ENCODE measurements at regions not wholly inside any gene's neighbourhood (a gene's known extent, or its start where the extent isn't known, plus 50 kb on each side); places are given as distances from the start of the nearest gene placed in this dataset.

- Histone ChIP-seq H3K4me3 (ENCODE audit: low read length) (no peak overlapping the region), H3K27ac (ENCODE audit: low read length) (no peak overlapping the region), H3K9me3 (ENCODE audit: control insufficient read depth, insufficient read depth, low read length) (no peaks in the 10 kb centered on the region), H3K4me1 (ENCODE audit: control insufficient read depth, insufficient read depth, low read length) (no peaks in the 10 kb centered on the region), H3K27me3 (ENCODE audit: control insufficient read depth, insufficient read depth, low read length) (no peaks in the 10 kb centered on the region), H3K36me3 (ENCODE audit: control insufficient read depth, insufficient read depth, low read length) (no peaks in the 10 kb centered on the region)
- intact Hi-C loops (cut with micrococcal nuclease): no loop called here
- no peak overlapping the region for H3K27ac Mint-ChIP-seq
- no peak overlapping the region for H3K4me3 Mint-ChIP-seq
- DNase-seq (no peak), ATAC-seq (no peak)
- H3K36me3 Mint-ChIP-seq: no peaks in the 10 kb centered on the region
- H3K4me1 Mint-ChIP-seq: no peaks in the 10 kb centered on the region
- H3K9me3 Mint-ChIP-seq: peaks cover 0 to 2% of the 10 kb centered on the region in 2 donors
- TF ChIP-seq, protein P1, sequence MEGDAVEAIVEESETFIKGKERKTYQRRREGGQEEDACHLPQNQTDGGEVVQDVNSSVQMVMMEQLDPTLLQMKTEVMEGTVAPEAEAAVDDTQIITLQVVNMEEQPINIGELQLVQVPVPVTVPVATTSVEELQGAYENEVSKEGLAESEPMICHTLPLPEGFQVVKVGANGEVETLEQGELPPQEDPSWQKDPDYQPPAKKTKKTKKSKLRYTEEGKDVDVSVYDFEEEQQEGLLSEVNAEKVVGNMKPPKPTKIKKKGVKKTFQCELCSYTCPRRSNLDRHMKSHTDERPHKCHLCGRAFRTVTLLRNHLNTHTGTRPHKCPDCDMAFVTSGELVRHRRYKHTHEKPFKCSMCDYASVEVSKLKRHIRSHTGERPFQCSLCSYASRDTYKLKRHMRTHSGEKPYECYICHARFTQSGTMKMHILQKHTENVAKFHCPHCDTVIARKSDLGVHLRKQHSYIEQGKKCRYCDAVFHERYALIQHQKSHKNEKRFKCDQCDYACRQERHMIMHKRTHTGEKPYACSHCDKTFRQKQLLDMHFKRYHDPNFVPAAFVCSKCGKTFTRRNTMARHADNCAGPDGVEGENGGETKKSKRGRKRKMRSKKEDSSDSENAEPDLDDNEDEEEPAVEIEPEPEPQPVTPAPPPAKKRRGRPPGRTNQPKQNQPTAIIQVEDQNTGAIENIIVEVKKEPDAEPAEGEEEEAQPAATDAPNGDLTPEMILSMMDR (IDR thresholded peaks at IDR 0.05): no peak
- WGBS (ENCODE audit: insufficient coverage): 76% methylated on average over 3 of the region's 4 CpGs
- H3K27me3 Mint-ChIP-seq (ENCODE audit: low read depth in 2 of 2): peaks cover 0 to 9% of the 10 kb centered on the region in 2 donors
These were observed 154.4 kb downstream of the TLR4 start for GRCh38 chr9:117858561-117858960.

- Mint-ChIP-seq H3K36me3 (no peaks in the 10 kb centered on the region), H3K4me1 (no peaks in the 10 kb centered on the region), H3K27me3 (ENCODE audit: low read depth in 2 of 2) (peaks cover 14 to 18% of the 10 kb centered on the region in 2 donors), H3K9me3 (no peaks in the 10 kb centered on the region), H3K27ac (no peak overlapping the region), H3K4me3 (no peak overlapping the region)
- intact Hi-C loops (cut with micrococcal nuclease): no loop called here
- WGBS (ENCODE audit: insufficient coverage): 96% methylated on average over 1 of the region's 1 CpG
- no peak overlapping the region for H3K27ac ChIP-seq (ENCODE audit: low read length)
- H3K4me3 ChIP-seq (ENCODE audit: low read length): no peak overlapping the region
- H3K27me3 ChIP-seq (ENCODE audit: control insufficient read depth, insufficient read depth, low read length): peaks cover 8% of the 10 kb centered on the region
- no peaks in the 10 kb centered on the region for H3K9me3 ChIP-seq (ENCODE audit: control insufficient read depth, insufficient read depth, low read length)
- no peaks in the 10 kb centered on the region for H3K36me3 ChIP-seq (ENCODE audit: control insufficient read depth, insufficient read depth, low read length)
- H3K4me1 ChIP-seq (ENCODE audit: control insufficient read depth, insufficient read depth, low read length): no peaks in the 10 kb centered on the region
- ATAC-seq: no peak
- TF ChIP-seq, protein P1 (IDR thresholded peaks at IDR 0.05): no peak
- no peak for DNase-seq
These were observed 156.6 kb downstream of the TLR4 start for GRCh38 chr9:117860849-117861248.

- DNase-seq: no peak
- H3K9me3 ChIP-seq (ENCODE audit: control insufficient read depth, insufficient read depth, low read length): no peaks in the 10 kb centered on the region
- no peak overlapping the region for H3K4me3 ChIP-seq (ENCODE audit: low read length)
- H3K27ac Mint-ChIP-seq: no peak overlapping the region
- H3K27me3 Mint-ChIP-seq (ENCODE audit: low read depth in 2 of 2): peaks cover 17 to 37% of the 10 kb centered on the region in 2 donors
- no peaks in the 10 kb centered on the region for H3K36me3 ChIP-seq (ENCODE audit: control insufficient read depth, insufficient read depth, low read length)
- TF ChIP-seq, protein P1 (IDR thresholded peaks at IDR 0.05): no peak
- H3K36me3 Mint-ChIP-seq: no peaks in the 10 kb centered on the region
- H3K27ac ChIP-seq (ENCODE audit: low read length): no peak overlapping the region
- no peaks in the 10 kb centered on the region for H3K9me3 Mint-ChIP-seq
- 82% methylated on average over 6 of the region's 6 CpGs for WGBS (ENCODE audit: insufficient coverage)
- no peak for ATAC-seq
- H3K4me1 Mint-ChIP-seq: no peaks in the 10 kb centered on the region
- peaks cover 8% of the 10 kb centered on the region for H3K27me3 ChIP-seq (ENCODE audit: control insufficient read depth, insufficient read depth, low read length)
- intact Hi-C loops (cut with micrococcal nuclease): no loop called here
- no peaks in the 10 kb centered on the region for H3K4me1 ChIP-seq (ENCODE audit: control insufficient read depth, insufficient read depth, low read length)
- no peak overlapping the region for H3K4me3 Mint-ChIP-seq
These were observed 160.3 kb downstream of the TLR4 start for GRCh38 chr9:117864385-117865057.

GRCh38 chr9:117868594-117868993, 164.4 kb downstream of the TLR4 start:
- Mint-ChIP-seq H3K4me1 (no peaks in the 10 kb centered on the region), H3K27ac (no peak overlapping the region), H3K36me3 (no peaks in the 10 kb centered on the region), H3K4me3 (no peak overlapping the region), H3K9me3 (no peaks in the 10 kb centered on the region), H3K27me3 (ENCODE audit: low read depth in 2 of 2) (peaks cover 15 to 40% of the 10 kb centered on the region in 2 donors)
- Histone ChIP-seq H3K27me3 (ENCODE audit: control insufficient read depth, insufficient read depth, low read length) (peaks cover 8% of the 10 kb centered on the region), H3K36me3 (ENCODE audit: control insufficient read depth, insufficient read depth, low read length) (no peaks in the 10 kb centered on the region), H3K4me3 (ENCODE audit: low read length) (no peak overlapping the region), H3K27ac (ENCODE audit: low read length) (no peak overlapping the region), H3K9me3 (ENCODE audit: control insufficient read depth, insufficient read depth, low read length) (no peaks in the 10 kb centered on the region), H3K4me1 (ENCODE audit: control insufficient read depth, insufficient read depth, low read length) (no peaks in the 10 kb centered on the region)
- intact Hi-C loops (cut with micrococcal nuclease): no loop called here
- no CpG with 5 or more reads among the region's 1 CpG for WGBS (ENCODE audit: insufficient coverage)
- TF ChIP-seq, protein P1 (IDR thresholded peaks at IDR 0.05): no peak
- DNase-seq (no peak), ATAC-seq (no peak)

Data from natural killer cell (primary cell).